ENCODE measurements at regions not wholly inside any gene's neighbourhood (a gene's known extent, or its start where the extent isn't known, plus 50 kb on each side); places are given as distances from the start of the nearest gene placed in this dataset.

DNA sequence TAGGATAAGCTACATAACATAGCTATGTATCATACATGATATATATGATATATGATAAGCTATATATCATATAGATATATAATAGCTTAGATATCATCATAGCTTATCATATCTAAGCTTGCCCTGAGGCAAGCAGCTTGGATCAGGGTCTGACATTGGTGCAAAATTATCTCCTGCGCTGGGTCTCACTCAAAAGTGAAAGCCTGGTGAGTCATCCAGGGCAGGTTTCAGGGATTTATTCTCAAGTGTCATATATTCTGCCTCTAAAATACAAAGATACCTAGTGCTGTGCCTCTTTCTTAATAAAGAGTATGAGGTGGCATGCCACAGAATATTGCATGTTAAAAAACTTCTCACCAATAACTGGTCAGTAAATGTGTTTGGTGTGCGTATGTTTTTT is 105.9 kb downstream of the CDC14C start:
- TF ChIP-seq, protein P1, sequence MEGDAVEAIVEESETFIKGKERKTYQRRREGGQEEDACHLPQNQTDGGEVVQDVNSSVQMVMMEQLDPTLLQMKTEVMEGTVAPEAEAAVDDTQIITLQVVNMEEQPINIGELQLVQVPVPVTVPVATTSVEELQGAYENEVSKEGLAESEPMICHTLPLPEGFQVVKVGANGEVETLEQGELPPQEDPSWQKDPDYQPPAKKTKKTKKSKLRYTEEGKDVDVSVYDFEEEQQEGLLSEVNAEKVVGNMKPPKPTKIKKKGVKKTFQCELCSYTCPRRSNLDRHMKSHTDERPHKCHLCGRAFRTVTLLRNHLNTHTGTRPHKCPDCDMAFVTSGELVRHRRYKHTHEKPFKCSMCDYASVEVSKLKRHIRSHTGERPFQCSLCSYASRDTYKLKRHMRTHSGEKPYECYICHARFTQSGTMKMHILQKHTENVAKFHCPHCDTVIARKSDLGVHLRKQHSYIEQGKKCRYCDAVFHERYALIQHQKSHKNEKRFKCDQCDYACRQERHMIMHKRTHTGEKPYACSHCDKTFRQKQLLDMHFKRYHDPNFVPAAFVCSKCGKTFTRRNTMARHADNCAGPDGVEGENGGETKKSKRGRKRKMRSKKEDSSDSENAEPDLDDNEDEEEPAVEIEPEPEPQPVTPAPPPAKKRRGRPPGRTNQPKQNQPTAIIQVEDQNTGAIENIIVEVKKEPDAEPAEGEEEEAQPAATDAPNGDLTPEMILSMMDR (IDR thresholded peaks at IDR 0.05; ENCODE audit: low read depth, low read length), result no peak
- TF ChIP-seq POLR2A (IDR thresholded peaks at IDR 0.05; ENCODE audit: extremely low read depth, insufficient read length), result no peak
- TF ChIP-seq MAX (IDR thresholded peaks at IDR 0.05; ENCODE audit: low read depth, low read length), result no peak
- no peak for TF ChIP-seq MYC (IDR thresholded peaks at IDR 0.05; ENCODE audit: low read depth, low read length)
